Activated CD4-positive, CD25-positive, alpha-beta regulatory T cell treated with anti-CD3 and anti-CD28 coated beads, Interleukin-2, amount 50 U/mL, for 72 hours (primary cell): ENCODE measurements at regions not wholly inside any gene's neighbourhood (a gene's known extent, or its start where the extent isn't known, plus 50 kb on each side); places are given as distances from the start of the nearest gene placed in this dataset.
A peak's percentile ranks its signal among the peaks of the same experiment; 100 is the strongest.

Experiments
- DNase-seq: peaks from one replicate; pipeline ENCODE4 v3.0.0; 2021

- no peak for DNase-seq
These were observed 576.8 kb downstream of the SOX6 start for GRCh38 chr11:15779518-15779917.

GRCh38 chr11:15780382-15780781 lies 576.0 kb downstream of the SOX6 start:
- no peak for DNase-seq

GRCh38 chr11:15780837-15781236 lies 575.5 kb downstream of the SOX6 start:
- no peak for DNase-seq

- no peak for DNase-seq
These were observed 572.7 kb downstream of the SOX6 start for GRCh38 chr11:15783619-15784018.

- DNase-seq, result no peak
These were observed 563.0 kb downstream of the SOX6 start for GRCh38 chr11:15793043-15793996.

GRCh38 chr11:15794361-15795150 lies 561.8 kb downstream of the SOX6 start:
- DNase-seq, result no peak

GRCh38 chr11:15795378-15795777 lies 561.0 kb downstream of the SOX6 start:
- DNase-seq, result no peak

GRCh38 chr11:15800111-15800800 lies 556.1 kb downstream of the SOX6 start:
- no peak for DNase-seq

- DNase-seq, result no peak
These were observed 555.2 kb downstream of the SOX6 start for GRCh38 chr11:15801126-15801525.

- no peak for DNase-seq
These were observed 554.7 kb downstream of the SOX6 start for GRCh38 chr11:15801616-15802015.

GRCh38 chr11:15805726-15806125 lies 550.6 kb downstream of the SOX6 start:
- no peak for DNase-seq

- DNase-seq, result no peak
These were observed 550.1 kb downstream of the SOX6 start for GRCh38 chr11:15806217-15806616.

GRCh38 chr11:15807827-15808226 lies 548.5 kb downstream of the SOX6 start:
- no peak for DNase-seq

GRCh38 chr11:15810082-15810481 lies 546.3 kb downstream of the SOX6 start:
- DNase-seq, result no peak

GRCh38 chr11:15810525-15810924 lies 545.8 kb downstream of the SOX6 start:
- no peak for DNase-seq

GRCh38 chr11:15815246-15816195 lies 540.8 kb downstream of the SOX6 start:
- no peak for DNase-seq

GRCh38 chr11:15816260-15816871 lies 540.0 kb downstream of the SOX6 start:
- DNase-seq, result no peak

GRCh38 chr11:15817001-15817400 lies 539.3 kb downstream of the SOX6 start:
- no peak for DNase-seq

- DNase-seq, result no peak
These were observed 538.1 kb downstream of the SOX6 start for GRCh38 chr11:15818132-15818842.

GRCh38 chr11:15819679-15820286 lies 536.6 kb downstream of the SOX6 start:
- DNase-seq, result peak; percentile 30

- no peak for DNase-seq
These were observed 534.9 kb downstream of the SOX6 start for GRCh38 chr11:15821451-15821850.
